DND-41 (cell line): ENCODE measurements at regions not wholly inside any gene's neighbourhood (a gene's known extent, or its start where the extent isn't known, plus 50 kb on each side); places are given as distances from the start of the nearest gene placed in this dataset.

ENCODE experiments used
- EZH2 ChIP-seq: IDR thresholded peaks from 3 replicates; pipeline ENCODE4 v1.6.1; 2012; ENCODE audit warnings: borderline replicate concordance, low read depth, mild to moderate bottlenecking, moderate library complexity, low read length, inconsistent platforms; ENCODE audit not compliant: severe bottlenecking
- TF ChIP-seq, protein P1 (sequence below): IDR thresholded peaks from 2 replicates; pipeline ENCODE4 v1.5.1; 2012; ENCODE audit warnings: borderline replicate concordance, low read length, moderate library complexity, mild to moderate bottlenecking; ENCODE audit not compliant: poor library complexity, severe bottlenecking; ENCODE audit errors: extremely low read depth

DNA sequence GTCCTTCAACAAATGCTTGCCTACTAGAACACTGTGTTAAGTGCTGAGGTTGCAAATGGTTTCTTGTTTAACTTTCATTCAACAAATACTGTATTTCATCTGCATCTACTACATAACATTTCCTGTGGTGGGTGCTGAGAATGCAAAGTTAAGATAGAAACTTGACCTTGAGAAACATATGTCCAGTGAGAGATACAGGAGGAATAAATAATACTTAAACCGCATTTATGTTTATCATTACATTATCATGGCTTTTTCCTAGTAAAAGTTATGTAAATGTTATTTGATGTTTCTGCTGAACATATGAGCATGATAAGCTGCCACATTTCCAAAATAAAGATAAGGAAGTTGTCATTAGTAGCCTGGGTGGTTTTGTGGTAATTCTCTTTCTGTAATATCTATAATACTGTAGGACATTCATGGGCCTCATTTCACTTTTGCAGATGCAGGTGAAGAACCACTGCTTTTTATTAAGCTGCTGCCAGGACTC, 590.4 kb downstream of the PLPP3 start:
- TF ChIP-seq, protein P1, sequence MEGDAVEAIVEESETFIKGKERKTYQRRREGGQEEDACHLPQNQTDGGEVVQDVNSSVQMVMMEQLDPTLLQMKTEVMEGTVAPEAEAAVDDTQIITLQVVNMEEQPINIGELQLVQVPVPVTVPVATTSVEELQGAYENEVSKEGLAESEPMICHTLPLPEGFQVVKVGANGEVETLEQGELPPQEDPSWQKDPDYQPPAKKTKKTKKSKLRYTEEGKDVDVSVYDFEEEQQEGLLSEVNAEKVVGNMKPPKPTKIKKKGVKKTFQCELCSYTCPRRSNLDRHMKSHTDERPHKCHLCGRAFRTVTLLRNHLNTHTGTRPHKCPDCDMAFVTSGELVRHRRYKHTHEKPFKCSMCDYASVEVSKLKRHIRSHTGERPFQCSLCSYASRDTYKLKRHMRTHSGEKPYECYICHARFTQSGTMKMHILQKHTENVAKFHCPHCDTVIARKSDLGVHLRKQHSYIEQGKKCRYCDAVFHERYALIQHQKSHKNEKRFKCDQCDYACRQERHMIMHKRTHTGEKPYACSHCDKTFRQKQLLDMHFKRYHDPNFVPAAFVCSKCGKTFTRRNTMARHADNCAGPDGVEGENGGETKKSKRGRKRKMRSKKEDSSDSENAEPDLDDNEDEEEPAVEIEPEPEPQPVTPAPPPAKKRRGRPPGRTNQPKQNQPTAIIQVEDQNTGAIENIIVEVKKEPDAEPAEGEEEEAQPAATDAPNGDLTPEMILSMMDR = no peak
- TF ChIP-seq EZH2 = no peak
